HFF-Myc (cell line): ENCODE measurements at regions not wholly inside any gene's neighbourhood (a gene's known extent, or its start where the extent isn't known, plus 50 kb on each side); places are given as distances from the start of the nearest gene placed in this dataset.
"Not testable (repeated sequence)": the region's sequence is repeated elsewhere in the genome, so short reads cannot be mapped to it uniquely, and the experiment has no call there.

Source experiments
- DNase-seq: peaks from one replicate; pipeline ENCODE4 v3.0.0-alpha.2; 2011; ENCODE audit warnings: low read depth; ENCODE audit errors: extremely low read depth
- H3K4me3 ChIP-seq: replicated peaks from 2 replicates; pipeline ENCODE4 v1.5.1; 2011; ENCODE audit warnings: low read depth, mild to moderate bottlenecking, control low read depth, low read length
- CTCF ChIP-seq: IDR thresholded peaks from 2 replicates; pipeline ENCODE4 v1.5.1; 2012; ENCODE audit warnings: mild to moderate bottlenecking, low read depth, low read length, control low read depth; ENCODE audit errors: missing control alignments

- H3K4me3 ChIP-seq: no peak overlapping the region
Observed at GRCh38 chr5:27778121-27778520, 739.7 kb upstream of the CDH9 start.

GRCh38 chr5:27773636-27774035 is 735.2 kb upstream of the CDH9 start:
- TF ChIP-seq CTCF: no peak
- no peak overlapping the region for H3K4me3 ChIP-seq
- no peak for DNase-seq

More at GRCh38 chr5:27778121-27778520, 739.7 kb upstream of the CDH9 start:
- TF ChIP-seq CTCF: no peak
- DNase-seq: no peak

- H3K4me3 ChIP-seq: no peak overlapping the region
- no peak for DNase-seq
- TF ChIP-seq CTCF: no peak
Observed at GRCh38 chr5:27773166-27773565, 734.8 kb upstream of the CDH9 start.

- no peak for TF ChIP-seq CTCF
- no peak overlapping the region for H3K4me3 ChIP-seq
- DNase-seq: no peak
Observed at GRCh38 chr5:27769748-27770402, 731.5 kb upstream of the CDH9 start.

- no peak for DNase-seq
- TF ChIP-seq CTCF: no peak
- no peak overlapping the region for H3K4me3 ChIP-seq
Observed at GRCh38 chr5:27748847-27749246, 710.5 kb upstream of the CDH9 start.

- not testable (repeated sequence) for H3K4me3 ChIP-seq, DNase-seq
Observed at GRCh38 chr5:27743383-27743979, 705.1 kb upstream of the CDH9 start.

- no peak for DNase-seq
- no peak overlapping the region for H3K4me3 ChIP-seq
- no peak for TF ChIP-seq CTCF
Observed at GRCh38 chr5:27742805-27743204, 704.4 kb upstream of the CDH9 start.
